Mucosa of rectum (tissue), 2 donors: ENCODE measurements at regions not wholly inside any gene's neighbourhood (a gene's known extent, or its start where the extent isn't known, plus 50 kb on each side); places are given as distances from the start of the nearest gene placed in this dataset.

Experiments used
- H3K27ac ChIP-seq, 2 donors: one replicate each; pipeline ENCODE4 v1.7.0; 2013; ENCODE audit warnings: inconsistent platforms in 2 of 2, low read depth in 2 of 2, low read length in 2 of 2
- H3K27me3 ChIP-seq, 2 donors: one replicate each; pipeline ENCODE4 v1.7.0; 2013; ENCODE audit warnings: low read length in 2 of 2; ENCODE audit not compliant: control insufficient read depth in 2 of 2, insufficient read depth in 2 of 2
- H3K36me3 ChIP-seq, 2 donors: one replicate each; pipeline ENCODE4 v1.7.0; 2013; ENCODE audit warnings: low read length in 2 of 2; ENCODE audit not compliant: control insufficient read depth in 2 of 2, insufficient read depth in 2 of 2
- H3K4me1 ChIP-seq, 2 donors: one replicate each; pipeline ENCODE4 v1.7.0; 2013; ENCODE audit warnings: low read length in 2 of 2, mild to moderate bottlenecking in 1 of 2; ENCODE audit not compliant: control insufficient read depth in 2 of 2, insufficient read depth in 2 of 2
- H3K4me3 ChIP-seq, 2 donors: one replicate each; pipeline ENCODE4 v1.7.0; 2013; ENCODE audit warnings: low read length in 2 of 2
- H3K9ac ChIP-seq, 2 donors: one replicate each; pipeline ENCODE4 v1.7.0; 2013; ENCODE audit warnings: low read length in 2 of 2, low read depth in 1 of 2, mild to moderate bottlenecking in 1 of 2
- H3K9me3 ChIP-seq, 2 donors: one replicate each; pipeline ENCODE4 v1.7.0; 2013; ENCODE audit warnings: low read length in 2 of 2; ENCODE audit not compliant: control insufficient read depth in 2 of 2
- donor health status: healthy.
- donor health status: Normal muscosa, but diverticular disease.

DNA sequence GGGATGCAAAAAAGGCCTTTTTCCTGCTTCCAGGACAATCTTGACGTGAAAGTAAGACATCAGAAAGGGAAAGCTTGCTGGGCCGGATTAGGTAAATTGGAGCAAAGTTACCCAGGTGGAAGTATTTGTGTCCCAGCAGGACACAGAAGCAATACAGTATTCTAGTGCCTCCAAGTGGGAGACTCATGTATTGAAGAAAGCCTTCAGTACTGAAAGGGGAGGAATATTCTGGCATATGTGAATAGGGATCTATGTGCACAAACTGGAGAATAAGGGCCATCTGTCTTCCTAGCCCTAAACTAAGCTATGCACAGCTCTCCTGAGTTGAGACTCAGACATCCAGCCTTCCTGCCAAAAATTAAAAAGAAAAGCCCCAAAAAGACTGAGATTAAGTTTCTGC lies 327.3 kb upstream of the CDH8 start:
- Histone ChIP-seq H3K27me3 (no peaks in the 10 kb centered on the region), H3K9me3 (no peaks in the 10 kb centered on the region), H3K4me1 (no peaks in the 10 kb centered on the region), H3K9ac (no peak overlapping the region), H3K4me3 (no peak overlapping the region), H3K27ac (no peak overlapping the region), H3K36me3 (no peaks in the 10 kb centered on the region)

DNA sequence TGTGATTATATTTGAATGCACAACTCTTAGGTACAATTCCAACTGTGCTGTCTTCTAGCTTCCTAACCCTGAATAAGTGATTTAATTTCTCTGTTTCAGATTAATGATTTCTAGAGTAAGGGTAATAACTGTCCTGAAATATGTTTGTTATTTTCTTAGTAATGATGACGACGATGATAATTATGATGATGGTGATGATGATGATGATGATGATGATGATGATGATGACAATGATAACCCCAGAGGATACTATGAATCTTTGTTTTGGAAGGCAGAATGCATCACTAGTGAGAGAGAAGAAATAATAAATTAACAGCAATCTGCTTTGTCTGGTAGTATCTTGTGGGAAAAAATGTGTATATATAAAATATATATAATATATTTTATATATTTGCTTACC lies 317.1 kb upstream of the CDH8 start:
- no peaks in the 10 kb centered on the region for H3K27me3 ChIP-seq
- H3K9me3 ChIP-seq, result no peaks in the 10 kb centered on the region
- H3K27ac ChIP-seq, result no peak overlapping the region
- H3K4me1 ChIP-seq, result no peaks in the 10 kb centered on the region
- no peak overlapping the region for H3K4me3 ChIP-seq
- no peaks in the 10 kb centered on the region for H3K36me3 ChIP-seq
- no peak overlapping the region for H3K9ac ChIP-seq

DNA sequence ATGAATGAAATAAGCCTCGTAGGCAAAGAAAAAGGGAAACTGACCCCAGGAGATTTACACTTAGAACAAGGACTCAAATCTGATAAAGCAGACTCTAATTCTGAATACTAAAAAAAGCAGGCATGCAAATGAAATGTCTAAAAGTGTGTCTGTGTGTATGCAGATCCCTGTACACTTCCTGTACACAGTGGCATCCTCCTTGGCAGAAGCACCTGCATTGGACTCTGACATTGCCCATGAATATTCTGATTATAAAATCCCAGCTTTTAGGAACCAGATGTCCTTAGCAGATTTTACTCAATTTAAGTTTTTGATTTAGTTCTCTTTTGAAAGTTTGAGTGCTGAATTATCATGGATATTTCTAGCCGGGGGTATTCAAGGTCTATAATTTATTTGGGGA lies 306.0 kb upstream of the CDH8 start:
- Histone ChIP-seq H3K4me3 (no peak overlapping the region), H3K9me3 (peaks cover 0 to 2% of the 10 kb centered on the region in 2 donors), H3K4me1 (no peaks in the 10 kb centered on the region), H3K27ac (no peak overlapping the region), H3K27me3 (no peaks in the 10 kb centered on the region), H3K36me3 (no peaks in the 10 kb centered on the region), H3K9ac (no peak overlapping the region)

DNA sequence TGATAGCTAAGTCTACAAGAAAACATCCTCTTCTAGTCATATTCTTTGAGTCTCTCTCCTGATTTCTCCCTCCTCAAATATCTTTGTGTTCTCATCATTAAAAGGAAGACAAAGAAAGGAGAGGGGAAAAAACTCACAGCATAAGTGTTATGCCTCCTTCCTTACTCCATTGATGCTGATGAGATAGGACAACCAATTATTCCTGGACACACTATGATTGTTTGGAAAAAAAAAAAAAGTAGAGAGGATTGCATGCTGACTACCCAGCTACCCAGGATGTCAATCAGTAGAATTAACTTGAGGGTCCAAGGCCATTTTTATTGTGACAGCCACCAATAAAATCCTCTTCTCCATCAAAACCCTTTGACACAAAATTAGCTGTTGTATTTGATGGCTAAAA lies 299.1 kb upstream of the CDH8 start:
- no peak overlapping the region for H3K9ac ChIP-seq
- no peaks in the 10 kb centered on the region for H3K9me3 ChIP-seq
- no peaks in the 10 kb centered on the region for H3K27me3 ChIP-seq
- H3K36me3 ChIP-seq, result no peaks in the 10 kb centered on the region
- no peaks in the 10 kb centered on the region for H3K4me1 ChIP-seq
- no peak overlapping the region for H3K27ac ChIP-seq
- H3K4me3 ChIP-seq, result no peak overlapping the region

DNA sequence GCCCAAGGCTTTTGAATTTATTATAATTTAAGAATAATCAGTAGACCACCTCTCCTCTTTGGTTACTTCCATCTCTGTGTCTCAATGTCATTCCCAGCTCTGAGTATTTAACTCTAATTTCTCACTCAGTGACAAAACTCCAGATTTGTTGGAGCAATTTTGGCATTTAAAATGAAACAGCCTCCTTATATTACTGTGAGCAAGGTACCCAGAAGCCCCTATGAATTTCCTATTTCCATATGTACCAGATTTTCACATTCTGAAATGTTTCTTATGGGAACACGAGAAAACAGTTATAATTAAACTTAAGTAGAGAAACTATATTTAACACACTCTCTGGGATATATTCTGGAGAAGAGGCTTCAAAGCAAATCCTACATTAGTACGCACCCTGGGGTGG lies 285.4 kb upstream of the CDH8 start:
- no peaks in the 10 kb centered on the region for H3K4me1 ChIP-seq
- no peak overlapping the region for H3K4me3 ChIP-seq
- H3K9me3 ChIP-seq, result peaks cover 0 to 4% of the 10 kb centered on the region in 2 donors
- H3K27me3 ChIP-seq, result no peaks in the 10 kb centered on the region
- H3K9ac ChIP-seq, result no peak overlapping the region
- H3K36me3 ChIP-seq, result no peaks in the 10 kb centered on the region
- no peak overlapping the region for H3K27ac ChIP-seq

DNA sequence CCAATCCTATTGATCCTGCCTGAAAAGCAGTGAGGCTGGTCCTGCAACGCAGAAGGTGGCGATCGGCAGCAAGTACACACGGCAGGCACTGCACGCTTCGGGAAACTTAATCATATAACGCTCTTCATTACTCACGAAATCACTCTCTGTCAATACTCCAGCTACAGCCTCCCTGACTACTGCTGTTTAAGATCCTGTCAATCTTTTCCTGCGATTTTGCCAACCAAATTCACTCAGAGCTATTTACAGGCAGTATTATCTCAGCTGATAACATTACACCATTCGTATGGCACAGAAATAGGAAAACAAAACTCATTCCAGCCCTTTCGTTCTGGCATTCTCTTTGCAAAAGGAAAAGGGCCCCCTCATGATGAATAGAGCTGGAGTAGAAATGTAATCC lies 262.4 kb upstream of the CDH8 start:
- Histone ChIP-seq H3K36me3 (no peaks in the 10 kb centered on the region), H3K27ac (no peak overlapping the region), H3K27me3 (no peaks in the 10 kb centered on the region), H3K4me1 (no peaks in the 10 kb centered on the region), H3K9ac (no peak overlapping the region), H3K4me3 (no peak overlapping the region), H3K9me3 (peaks cover 0 to 3% of the 10 kb centered on the region in 2 donors)

DNA sequence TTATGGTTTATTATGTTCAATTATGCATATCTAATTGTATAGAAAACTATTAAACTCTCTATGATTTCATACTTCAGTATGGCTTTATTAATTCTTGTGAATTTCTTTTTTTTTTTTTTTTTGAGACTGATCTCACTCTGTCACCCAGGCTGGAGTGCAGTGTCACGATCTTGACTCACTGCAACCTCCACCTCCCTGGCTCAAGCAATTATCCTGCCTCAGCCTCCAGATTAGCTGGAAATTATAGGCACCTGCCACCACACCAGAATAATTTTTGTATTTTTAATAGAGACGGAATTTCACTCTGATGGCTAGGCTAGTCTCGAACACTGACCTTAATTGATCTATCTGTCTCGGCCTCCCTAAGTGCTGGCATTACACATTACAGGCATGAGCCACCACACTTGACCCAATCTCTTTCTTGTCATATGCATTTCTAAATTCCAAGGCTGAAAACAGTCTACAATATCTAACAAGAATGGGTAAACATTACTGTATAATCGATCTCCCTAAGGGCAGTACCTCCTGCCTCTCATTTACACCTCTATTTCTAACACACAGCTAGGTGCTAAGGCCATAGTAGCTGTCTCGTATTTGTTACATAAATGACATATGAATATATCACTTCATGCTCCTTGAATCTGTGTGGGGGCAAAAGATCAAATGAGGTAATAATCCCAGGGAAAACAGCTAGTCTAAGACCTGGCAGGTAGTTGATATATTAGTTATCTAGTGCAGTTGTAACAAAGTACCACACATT lies 258.2 kb upstream of the CDH8 start:
- H3K9me3 ChIP-seq, result no peaks in the 10 kb centered on the region
- H3K4me3 ChIP-seq, result no peak overlapping the region
- H3K9ac ChIP-seq, result no peak overlapping the region
- H3K4me1 ChIP-seq, result no peaks in the 10 kb centered on the region
- no peaks in the 10 kb centered on the region for H3K36me3 ChIP-seq
- no peaks in the 10 kb centered on the region for H3K27me3 ChIP-seq
- no peak overlapping the region for H3K27ac ChIP-seq

DNA sequence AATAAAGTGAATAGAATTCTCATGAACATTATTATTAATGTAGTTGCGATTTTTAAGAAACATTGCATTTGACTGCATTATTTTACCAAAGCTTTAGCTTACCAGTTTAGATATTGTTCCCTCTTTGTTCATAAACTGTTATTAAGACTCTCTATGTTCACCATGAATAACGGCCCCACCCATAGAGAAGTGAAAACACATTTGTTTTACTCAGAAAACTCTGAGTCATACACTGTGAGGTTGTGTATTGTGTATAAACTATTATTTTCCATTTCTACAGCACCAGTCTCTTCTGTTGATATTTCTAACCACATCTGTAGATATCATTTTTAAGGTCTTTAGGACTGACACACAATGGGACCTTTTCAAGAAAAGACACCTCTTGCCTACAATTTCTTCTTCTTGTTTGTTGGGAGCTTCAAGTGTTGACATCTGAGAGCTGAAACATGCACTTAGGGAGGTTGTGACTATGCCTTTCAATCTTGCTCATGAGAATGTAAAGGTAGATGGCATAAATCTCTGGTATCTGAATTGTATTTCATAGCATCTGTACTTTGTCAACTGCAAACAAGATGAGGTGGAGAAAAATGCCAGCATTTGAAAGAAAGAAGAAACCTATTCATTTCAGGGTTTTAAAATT lies 252.9 kb upstream of the CDH8 start:
- H3K4me3 ChIP-seq, result no peak overlapping the region
- H3K9me3 ChIP-seq, result no peaks in the 10 kb centered on the region
- H3K36me3 ChIP-seq, result no peaks in the 10 kb centered on the region
- no peak overlapping the region for H3K9ac ChIP-seq
- no peak overlapping the region for H3K27ac ChIP-seq
- H3K27me3 ChIP-seq, result no peaks in the 10 kb centered on the region
- H3K4me1 ChIP-seq, result no peaks in the 10 kb centered on the region

DNA sequence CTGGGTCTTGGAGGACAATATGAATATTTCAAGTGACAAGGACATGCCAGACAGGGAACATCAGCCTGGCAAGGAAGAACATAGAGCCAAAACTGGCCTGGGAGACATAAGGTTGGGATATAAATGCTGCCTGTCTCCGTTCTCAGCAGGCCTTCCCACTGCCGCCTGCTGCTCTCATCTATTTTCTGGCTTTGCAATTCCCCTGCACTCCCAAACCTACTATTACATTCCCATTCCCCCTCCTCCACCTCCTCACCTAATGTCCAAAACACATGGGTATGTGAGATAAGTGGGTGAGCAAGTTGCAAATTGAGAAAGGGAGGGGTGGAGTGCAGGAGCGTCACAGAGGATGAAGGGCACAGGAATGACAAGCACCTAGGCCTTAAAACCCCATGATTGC lies 244.3 kb upstream of the CDH8 start:
- no peak overlapping the region for H3K27ac ChIP-seq
- no peaks in the 10 kb centered on the region for H3K4me1 ChIP-seq
- no peaks in the 10 kb centered on the region for H3K27me3 ChIP-seq
- no peaks in the 10 kb centered on the region for H3K9me3 ChIP-seq
- no peak overlapping the region for H3K9ac ChIP-seq
- H3K36me3 ChIP-seq, result no peaks in the 10 kb centered on the region
- no peak overlapping the region for H3K4me3 ChIP-seq

DNA sequence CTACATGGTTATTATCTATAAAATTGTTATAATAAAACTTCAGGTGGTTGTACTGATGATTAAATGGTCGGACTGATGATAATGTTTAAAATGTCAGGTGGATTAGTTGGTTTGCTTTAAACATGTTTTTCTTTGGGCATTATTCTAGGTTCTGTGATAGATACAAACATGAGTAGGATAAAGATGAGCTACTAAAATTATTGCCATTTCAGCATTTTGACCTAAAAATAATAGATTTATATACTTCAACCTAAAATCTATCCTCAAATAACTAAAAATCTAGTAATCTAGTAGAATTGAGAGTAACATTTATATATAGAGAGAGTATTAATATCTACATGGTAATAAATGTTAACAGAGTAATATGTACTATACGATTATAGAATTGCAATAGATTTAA lies 241.7 kb upstream of the CDH8 start:
- no peak overlapping the region for H3K4me3 ChIP-seq
- no peaks in the 10 kb centered on the region for H3K9me3 ChIP-seq
- H3K27me3 ChIP-seq, result no peaks in the 10 kb centered on the region
- no peak overlapping the region for H3K27ac ChIP-seq
- H3K9ac ChIP-seq, result no peak overlapping the region
- no peaks in the 10 kb centered on the region for H3K36me3 ChIP-seq
- H3K4me1 ChIP-seq, result no peaks in the 10 kb centered on the region
